Ovary (tissue), 7 donors: ENCODE measurements at regions not wholly inside any gene's neighbourhood (a gene's known extent, or its start where the extent isn't known, plus 50 kb on each side); places are given as distances from the start of the nearest gene placed in this dataset.
"Not testable (repeated sequence)": the region's sequence is repeated elsewhere in the genome, so short reads cannot be mapped to it uniquely, and the experiment has no call there.

Experiments used
- DNase-seq, 5 donors: peaks; one replicate each; pipeline ENCODE4 v3.0.0-alpha.2; 2019 to 2020
- H3K27ac ChIP-seq, 2 donors: fragments of 200-600 bp; one replicate each; pipeline versions ENCODE4 v1.5.1 to v1.8.0; 2019 to 2022
- H3K27me3 ChIP-seq: fragments of 200-600 bp; one replicate; pipeline ENCODE4 v1.8.0; 2022
- H3K36me3 ChIP-seq: fragments of 200-600 bp; sonication (generic); one replicate; pipeline ENCODE4 v1.5.1; 2019
- H3K4me1 ChIP-seq: one replicate; pipeline ENCODE4 v1.8.1; 2013; ENCODE audit warnings: mild to moderate bottlenecking, moderate library complexity; ENCODE audit not compliant: insufficient read depth
- H3K4me3 ChIP-seq: fragments of 200-600 bp; sonication (generic); one replicate; pipeline ENCODE4 v1.5.1; 2017
- H3K9me3 ChIP-seq, 2 donors: fragments of 200-600 bp in 1 of 2; sonication (generic) in 1 of 2; one replicate each; pipeline versions ENCODE4 v1.5.1 to v1.8.1; 2013 to 2019; ENCODE audit warnings: mild to moderate bottlenecking in 1 of 2, moderate library complexity in 1 of 2
- EP300 ChIP-seq: sonication (generic); formaldehyde crosslinking; IDR thresholded peaks from one replicate; pipeline ENCODE4 v1.6.1; 2017; ENCODE audit warnings: antibody characterized with exemption
- POLR2A ChIP-seq: fragments of 450-650 bp; IDR thresholded peaks from one replicate; pipeline ENCODE4 v1.6.1; 2017; ENCODE audit warnings: antibody characterized with exemption, mild to moderate bottlenecking, moderate library complexity
- WGBS, 3 donors: extraction: QIAGEN DNeasy Blood & Tissue Kit in 1 of 3; methylation state at CpG; one replicate each; pipeline versions ENCODE4 v1.1.5 to v1.1.7; 2013 to 2017; 5-methylcytosine and 5-hydroxymethylcytosine counted together
- intact Hi-C, 4 donors: fragments of 100-400 bp; cut with DNase I; formaldehyde crosslinking; loops; one replicate each; pipeline versions ENCODE4 v1.11.0 to v1.15.1; 2022 to 2023
- TF ChIP-seq, protein P1 (sequence below), 3 donors: fragments of 450-650 bp in 2 of 3; fragments of 200-600 bp in 1 of 3; IDR thresholded peaks; one replicate each; pipeline versions ENCODE4 v1.5.1 to v1.8.0; 2016 to 2022; ENCODE audit warnings: antibody characterized with exemption in 3 of 3, mild to moderate bottlenecking in 1 of 3
- donor health status: DM: no; HTN: no; CAD: no; lungs with moderate emphysema.
- donor health status: DM: no; HTN: no; CAD: no.
- donor health status: Bipolar disorder and iron deficiency.
- donor health status: DM: no; HTN: no; CAD: no.
- donor health status: DM: yes; HTN: yes; CAD: no.

DNA sequence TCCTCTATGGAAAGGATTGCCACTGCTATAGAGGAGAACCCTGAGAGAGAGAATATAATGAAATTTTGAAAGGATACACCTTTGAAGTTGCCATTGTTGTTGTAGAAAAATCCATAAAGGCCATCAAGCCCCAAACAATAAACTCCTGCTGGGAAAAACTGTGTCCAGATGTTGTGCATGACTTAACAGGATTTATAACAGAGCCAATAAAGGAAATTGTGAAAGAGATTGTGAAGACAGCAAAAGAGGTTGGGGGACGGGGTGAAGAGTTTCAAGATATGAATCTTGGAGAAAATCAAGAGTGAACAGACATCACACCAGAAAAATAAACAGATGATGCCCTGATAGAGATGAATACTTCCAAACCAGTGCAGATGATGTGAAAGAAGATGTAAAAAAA, 396.4 kb downstream of the BCKDHB start:
- DNase-seq, result no peak
- Histone ChIP-seq H3K27ac (no peak overlapping the region), H3K4me1 (no peaks in the 10 kb centered on the region), H3K27me3 (no peaks in the 10 kb centered on the region), H3K9me3 (no peaks in the 10 kb centered on the region), H3K4me3 (no peak overlapping the region), H3K36me3 (no peaks in the 10 kb centered on the region)
- no peak for TF ChIP-seq EP300
- TF ChIP-seq, protein P1, sequence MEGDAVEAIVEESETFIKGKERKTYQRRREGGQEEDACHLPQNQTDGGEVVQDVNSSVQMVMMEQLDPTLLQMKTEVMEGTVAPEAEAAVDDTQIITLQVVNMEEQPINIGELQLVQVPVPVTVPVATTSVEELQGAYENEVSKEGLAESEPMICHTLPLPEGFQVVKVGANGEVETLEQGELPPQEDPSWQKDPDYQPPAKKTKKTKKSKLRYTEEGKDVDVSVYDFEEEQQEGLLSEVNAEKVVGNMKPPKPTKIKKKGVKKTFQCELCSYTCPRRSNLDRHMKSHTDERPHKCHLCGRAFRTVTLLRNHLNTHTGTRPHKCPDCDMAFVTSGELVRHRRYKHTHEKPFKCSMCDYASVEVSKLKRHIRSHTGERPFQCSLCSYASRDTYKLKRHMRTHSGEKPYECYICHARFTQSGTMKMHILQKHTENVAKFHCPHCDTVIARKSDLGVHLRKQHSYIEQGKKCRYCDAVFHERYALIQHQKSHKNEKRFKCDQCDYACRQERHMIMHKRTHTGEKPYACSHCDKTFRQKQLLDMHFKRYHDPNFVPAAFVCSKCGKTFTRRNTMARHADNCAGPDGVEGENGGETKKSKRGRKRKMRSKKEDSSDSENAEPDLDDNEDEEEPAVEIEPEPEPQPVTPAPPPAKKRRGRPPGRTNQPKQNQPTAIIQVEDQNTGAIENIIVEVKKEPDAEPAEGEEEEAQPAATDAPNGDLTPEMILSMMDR (IDR thresholded peaks at IDR 0.05), result no peak
- TF ChIP-seq POLR2A, result no peak
- WGBS, 3 donors, result 56 to 75% (median 70%) methylated on average over 1 of the region's 1 CpG
- intact Hi-C loops, result no loop called here

DNA sequence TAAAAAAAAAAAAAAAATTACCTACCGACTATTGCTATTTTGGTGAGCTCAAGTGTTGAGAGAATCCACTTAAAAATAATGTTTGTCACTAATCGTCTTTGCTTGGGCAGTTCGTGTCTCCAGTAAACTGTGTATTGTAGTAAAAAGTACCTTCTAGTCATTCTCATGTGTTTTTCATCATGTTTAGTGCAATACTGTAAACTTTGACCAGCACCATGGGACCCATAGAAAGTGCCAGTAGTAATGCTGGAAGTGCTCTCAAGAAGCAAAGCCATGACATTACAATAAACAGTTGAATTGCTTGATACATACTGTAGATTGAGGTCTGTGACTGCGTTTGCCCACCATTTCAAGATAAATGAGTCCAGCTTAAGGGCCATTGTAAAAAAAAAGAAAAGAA, 395.2 kb downstream of the BCKDHB start:
- intact Hi-C loops, result no loop called here
- 89 to 92% (median 91%) methylated on average over 4 of the region's 4 CpGs for WGBS, 3 donors
- Histone ChIP-seq H3K36me3 (no peaks in the 10 kb centered on the region), H3K4me1 (no peaks in the 10 kb centered on the region), H3K27me3 (no peaks in the 10 kb centered on the region), H3K9me3 (no peaks in the 10 kb centered on the region), H3K27ac (no peak overlapping the region), H3K4me3 (no peak overlapping the region)
- TF ChIP-seq, protein P1 (IDR thresholded peaks at IDR 0.05), result no peak
- TF ChIP-seq EP300 (no peak), POLR2A (no peak)
- DNase-seq, result no peak

DNA sequence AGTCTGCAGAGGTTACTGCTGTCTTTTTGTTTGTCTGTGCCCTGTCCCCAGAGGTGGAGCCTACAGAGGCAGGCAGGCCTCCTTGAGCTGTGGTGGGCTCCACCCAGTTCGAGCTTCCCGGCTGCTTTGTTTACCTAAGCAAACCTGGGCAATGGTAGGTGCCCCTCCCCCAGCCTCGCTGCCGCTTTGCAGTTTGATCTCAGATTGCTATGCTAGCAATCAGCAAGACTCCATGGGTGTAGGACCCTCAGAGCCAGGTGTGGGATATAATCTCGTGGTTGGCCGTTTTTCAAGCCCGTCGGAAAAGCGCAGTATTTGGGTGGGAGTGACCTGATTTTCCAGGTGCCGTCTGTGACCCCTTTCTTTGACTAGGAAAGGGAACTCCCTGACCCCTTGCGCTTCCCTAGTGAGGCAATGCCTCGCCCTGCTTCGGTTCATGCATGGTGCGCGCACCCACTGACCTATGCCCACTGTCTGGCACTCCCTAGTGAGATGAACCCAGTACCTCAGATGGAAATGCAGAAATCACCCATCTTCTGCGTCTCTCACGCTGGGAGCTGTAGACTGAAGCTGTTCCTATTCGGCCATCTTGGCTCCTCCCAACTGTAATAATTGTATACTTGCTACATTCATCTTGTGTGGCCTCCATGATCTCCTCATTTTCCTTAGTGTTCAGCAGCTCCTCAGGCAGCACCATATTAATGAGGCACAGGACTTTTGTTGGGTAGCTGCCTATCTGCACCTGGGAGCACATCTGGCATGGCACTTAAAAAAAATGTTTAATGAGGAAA, 391.4 kb downstream of the BCKDHB start:
- H3K27ac ChIP-seq, H3K4me3 ChIP-seq, H3K9me3 ChIP-seq, H3K4me1 ChIP-seq, DNase-seq, intact Hi-C loops, H3K27me3 ChIP-seq, H3K36me3 ChIP-seq: not testable (repeated sequence)
- 82% methylated on average over 17 of the region's 18 CpGs for WGBS, 3 donors

DNA sequence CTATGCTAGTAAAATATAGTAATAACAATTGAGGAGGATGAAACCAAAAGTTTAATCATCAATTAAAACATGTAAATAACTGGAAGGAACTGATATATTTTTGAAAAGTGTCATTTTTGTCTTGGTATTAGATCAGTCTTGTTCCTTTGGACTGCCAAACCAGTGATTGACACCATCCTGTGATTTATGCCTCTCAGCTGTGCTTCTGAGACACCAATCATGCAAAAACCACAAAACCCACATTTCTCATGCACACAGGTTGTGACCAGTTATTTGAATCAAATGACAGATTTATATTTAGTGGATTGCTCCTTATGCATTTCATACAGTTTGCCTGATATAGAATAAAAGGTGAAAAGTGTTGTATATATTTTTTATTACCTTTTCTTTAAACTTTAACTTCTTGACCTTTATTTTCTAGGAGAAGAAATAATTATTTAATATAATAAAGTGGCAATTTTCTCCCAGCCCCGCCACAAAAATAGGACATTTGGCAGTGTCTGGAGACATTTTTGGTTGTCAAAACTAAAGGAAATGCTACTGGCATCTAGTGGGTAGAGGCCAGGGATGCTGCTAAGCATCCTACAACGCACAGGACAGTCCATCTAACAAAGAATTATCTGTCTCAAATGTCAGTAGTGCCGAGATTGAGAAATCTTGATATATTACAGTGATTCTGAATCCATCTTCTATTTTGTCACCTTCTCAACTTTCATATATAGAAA, 383.6 kb downstream of the BCKDHB start:
- Histone ChIP-seq H3K27ac (no peak overlapping the region), H3K4me3 (no peak overlapping the region), H3K9me3 (no peaks in the 10 kb centered on the region), H3K27me3 (no peaks in the 10 kb centered on the region), H3K4me1 (no peaks in the 10 kb centered on the region), H3K36me3 (no peaks in the 10 kb centered on the region)
- WGBS, 3 donors, result 65 to 74% (median 72%) methylated on average over 3 of the region's 3 CpGs
- TF ChIP-seq, protein P1 (IDR thresholded peaks at IDR 0.05), result no peak
- no peak for TF ChIP-seq POLR2A
- no peak for TF ChIP-seq EP300
- DNase-seq, result no peak
- intact Hi-C loops, result no loop called here

DNA sequence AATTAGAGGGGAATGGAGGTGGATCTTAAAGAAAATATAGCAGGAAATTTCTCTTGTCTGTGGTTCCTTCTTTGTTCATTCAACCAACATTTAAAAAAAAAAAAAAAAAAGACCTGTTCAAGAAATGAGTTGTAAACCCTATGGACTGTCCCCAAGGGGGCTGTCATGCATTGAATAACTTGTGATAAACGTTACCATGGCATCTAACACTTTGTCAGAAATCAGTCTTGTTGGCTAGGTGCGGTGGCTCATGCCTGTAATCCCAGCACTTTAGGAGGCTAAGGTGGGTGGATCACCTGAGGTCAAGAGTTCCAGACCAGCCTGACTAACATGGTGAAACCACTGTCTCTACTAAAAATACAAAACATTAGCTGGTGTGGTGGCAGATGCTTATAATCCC, 381.7 kb downstream of the BCKDHB start:
- intact Hi-C loops, result no loop called here
- no peak for DNase-seq
- Histone ChIP-seq H3K9me3 (no peaks in the 10 kb centered on the region), H3K36me3 (no peaks in the 10 kb centered on the region), H3K4me3 (no peak overlapping the region), H3K4me1 (no peaks in the 10 kb centered on the region), H3K27ac (no peak overlapping the region), H3K27me3 (no peaks in the 10 kb centered on the region)
- TF ChIP-seq EP300 (no peak), POLR2A (no peak)
- TF ChIP-seq, protein P1 (IDR thresholded peaks at IDR 0.05), result no peak
- WGBS, 3 donors, result 71 to 85% (median 75%) methylated on average over 2 of the region's 2 CpGs

DNA sequence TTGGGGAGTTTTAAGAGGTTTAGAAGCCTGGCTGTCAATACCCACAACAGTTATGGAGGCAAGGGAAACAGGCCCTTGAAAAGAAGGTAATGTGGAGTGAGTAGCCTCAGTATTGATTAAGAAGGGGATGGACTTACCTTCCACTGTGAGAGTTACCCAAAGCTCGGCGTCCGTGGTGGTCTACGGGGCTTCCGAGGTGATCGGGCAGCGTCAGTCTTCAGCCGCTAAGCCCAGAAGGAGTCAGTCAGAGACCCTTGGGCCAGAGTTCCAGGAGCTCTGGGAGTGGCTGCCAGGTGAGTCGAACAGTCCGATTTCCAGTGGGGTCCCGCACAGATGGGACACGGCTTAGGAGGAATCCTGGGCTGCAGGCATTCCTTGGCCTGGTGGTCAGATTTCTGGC, 379.0 kb downstream of the BCKDHB start:
- intact Hi-C loops, H3K9me3 ChIP-seq, H3K36me3 ChIP-seq, H3K4me3 ChIP-seq, H3K27me3 ChIP-seq, H3K4me1 ChIP-seq, DNase-seq, H3K27ac ChIP-seq: not testable (repeated sequence)
- 92 to 96% (median 95%) methylated on average over 12 of the region's 12 CpGs for WGBS, 3 donors
